ENCODE measurements at regions not wholly inside any gene's neighbourhood (a gene's known extent, or its start where the extent isn't known, plus 50 kb on each side); places are given as distances from the start of the nearest gene placed in this dataset.
"Not testable (repeated sequence)": the region's sequence is repeated elsewhere in the genome, so short reads cannot be mapped to it uniquely, and the experiment has no call there.

DNA sequence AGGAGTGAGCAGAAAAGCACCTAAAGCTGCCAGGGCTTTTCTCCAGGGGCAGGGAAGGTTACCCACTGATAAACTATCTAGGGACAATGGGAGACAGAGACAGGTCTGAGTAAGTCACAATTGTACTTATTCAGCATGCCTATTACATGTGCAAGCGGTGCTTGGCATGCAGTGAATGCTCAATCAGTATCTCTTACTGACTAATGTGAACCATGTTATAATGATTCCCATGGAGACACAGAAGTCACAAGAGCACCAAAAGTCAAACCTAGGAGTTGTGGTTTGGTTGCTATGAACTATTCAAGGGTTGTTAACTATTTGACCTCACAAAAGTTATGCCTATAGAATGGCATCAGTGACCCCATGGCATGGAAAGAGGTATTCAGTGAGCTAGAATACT is 50.0 kb upstream of the RASGRP1 start:
- no peak for DNase-seq (ENCODE audit: low read depth in 2 of 2)

DNA sequence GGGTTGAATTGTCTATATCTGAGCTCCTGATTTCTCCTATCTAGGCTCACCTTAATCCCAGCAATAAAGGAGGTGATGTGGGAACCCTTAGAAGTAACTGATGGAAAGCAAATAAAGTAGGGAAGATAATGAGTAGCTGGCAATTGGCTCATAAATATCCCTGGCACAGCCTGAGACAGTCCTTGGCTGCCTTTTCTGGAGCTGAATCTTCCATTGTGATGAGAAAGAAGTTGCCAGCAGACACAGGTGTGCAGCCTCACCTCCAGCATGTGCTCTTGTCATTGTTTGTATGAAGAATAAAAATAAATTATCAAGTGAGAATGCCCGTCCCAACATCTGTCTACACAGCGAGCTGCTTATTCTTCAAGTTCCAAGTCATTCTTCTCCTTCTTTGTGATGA is 53.2 kb upstream of the RASGRP1 start:
- DNase-seq (ENCODE audit: low read depth in 2 of 2), result no peak

DNA sequence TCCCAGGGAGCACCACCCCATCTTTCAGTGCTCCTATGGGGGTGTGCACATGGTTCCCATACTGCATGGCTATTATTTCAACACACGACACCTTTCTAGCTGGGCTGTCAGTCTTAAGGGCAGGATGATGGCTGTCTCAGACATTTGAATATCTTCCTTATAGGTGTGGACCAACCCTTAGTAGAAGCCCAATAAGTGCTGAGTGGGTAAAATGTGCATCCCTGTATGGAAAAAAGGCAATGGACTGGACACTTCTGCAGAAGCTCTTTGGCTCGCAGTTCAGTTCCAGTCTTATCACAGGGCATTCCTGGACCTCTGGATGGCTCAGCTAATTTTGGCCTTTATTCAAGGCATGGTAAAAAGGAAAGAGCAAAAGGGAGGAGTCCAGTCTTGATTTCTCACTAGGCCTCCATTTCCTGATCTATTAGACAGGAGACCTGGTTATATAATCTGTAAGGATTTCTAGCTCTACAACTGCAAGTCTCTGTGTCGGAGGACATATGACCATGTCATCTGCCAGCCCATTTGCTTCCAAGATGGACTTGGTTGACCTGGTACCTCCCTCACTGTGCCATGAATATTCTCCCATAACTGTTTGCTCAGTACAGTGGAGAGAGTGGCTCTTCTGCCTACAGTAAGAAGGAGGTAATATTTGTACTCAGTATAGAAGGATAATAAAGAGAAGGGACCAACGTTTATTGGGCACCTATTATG is 53.8 kb upstream of the RASGRP1 start:
- no peak for DNase-seq (ENCODE audit: low read depth in 2 of 2)

DNA sequence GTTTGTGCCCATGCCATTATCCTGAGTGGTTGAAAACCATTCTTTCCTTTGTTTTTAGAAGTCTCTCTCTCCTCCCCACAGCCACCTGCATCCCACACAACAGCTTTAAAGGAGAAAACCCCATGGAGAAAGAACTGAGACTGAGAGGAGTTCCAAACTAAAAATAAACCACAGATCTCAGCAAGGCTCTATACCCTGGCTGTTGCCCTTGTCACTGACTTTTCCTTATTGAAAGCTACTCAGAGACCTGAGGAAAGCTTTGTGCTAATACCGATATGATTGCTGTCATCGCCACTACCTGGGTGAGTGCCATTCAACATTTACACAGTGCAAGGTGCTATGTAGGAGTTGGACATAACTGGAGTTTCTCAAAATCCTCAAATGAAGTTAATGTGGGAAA is 55.5 kb upstream of the RASGRP1 start:
- DNase-seq (ENCODE audit: low read depth in 2 of 2), result no peak

DNA sequence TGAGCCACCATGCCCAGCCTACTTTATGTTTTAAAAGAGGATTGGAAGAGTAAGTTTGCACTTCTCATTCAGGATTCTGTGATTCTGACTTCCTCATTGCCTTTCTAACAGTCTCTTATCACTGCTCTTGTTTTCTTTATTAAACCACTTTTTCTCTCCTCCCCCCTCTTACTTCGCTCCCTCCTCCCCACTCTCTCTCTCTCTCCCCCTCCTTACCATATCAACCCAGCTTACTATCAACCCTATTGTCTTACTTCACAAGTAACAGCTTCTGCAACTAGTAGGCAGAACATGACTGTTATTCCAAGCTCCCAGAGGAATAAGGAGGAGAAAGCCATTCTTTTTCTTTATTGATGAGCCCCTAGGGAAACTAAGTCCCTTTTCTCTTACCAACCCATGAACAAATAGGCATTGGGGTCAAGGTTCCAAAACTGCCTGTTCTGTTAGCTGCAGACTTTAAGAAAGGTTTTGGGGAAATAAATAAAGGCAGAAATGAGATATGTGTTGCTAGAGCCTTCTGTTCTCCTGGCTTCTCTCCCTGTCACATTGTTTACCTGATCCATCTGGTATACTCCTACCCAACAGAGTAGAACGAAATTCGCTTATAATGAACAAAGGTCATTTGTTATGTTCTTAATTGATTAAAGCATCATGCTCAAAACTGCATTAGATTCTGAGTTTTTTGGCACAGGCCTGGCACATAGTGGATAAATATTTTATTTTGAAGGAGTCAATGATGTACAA is 56.4 kb upstream of the RASGRP1 start:
- no peak for DNase-seq (ENCODE audit: low read depth in 2 of 2)

DNA sequence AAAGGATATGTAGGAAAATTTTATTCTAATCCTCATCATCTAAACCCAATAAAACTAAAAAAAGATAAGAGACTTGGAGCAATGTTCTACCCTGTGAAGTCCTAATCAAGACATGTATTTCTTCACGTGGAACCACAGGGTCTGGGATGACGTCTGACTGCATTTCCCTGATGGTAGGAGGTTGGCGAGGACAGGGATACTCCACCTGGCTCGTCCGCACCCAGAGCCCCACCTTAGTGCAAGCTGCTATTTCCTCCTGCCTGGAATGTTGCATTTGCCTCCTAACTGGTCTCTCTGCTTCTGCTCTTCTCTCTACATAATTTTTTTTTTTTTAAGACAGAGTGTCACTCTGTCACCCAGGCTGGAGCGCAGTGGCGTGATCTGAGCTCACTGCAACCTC is 57.7 kb upstream of the RASGRP1 start:
- DNase-seq (ENCODE audit: low read depth in 2 of 2), result no peak

DNA sequence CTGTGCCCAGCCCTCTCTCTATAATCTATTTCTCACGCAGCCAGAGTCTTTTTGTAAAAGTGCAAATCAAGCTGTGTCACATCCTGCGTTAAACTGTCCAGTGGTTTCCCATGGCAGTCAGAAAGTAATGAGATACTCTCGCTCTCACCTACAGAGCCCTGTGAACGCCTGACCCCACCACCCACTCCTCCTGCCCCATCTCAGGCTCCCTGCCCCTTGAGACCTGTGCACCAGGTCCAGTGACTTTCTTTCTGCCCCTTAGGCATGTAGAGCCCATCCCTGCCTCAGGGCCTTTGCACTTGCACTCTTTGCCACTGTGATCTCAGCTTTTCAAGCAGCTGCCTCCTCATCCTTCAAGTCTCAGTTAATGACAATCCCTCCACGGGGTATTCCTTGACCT is 58.3 kb upstream of the RASGRP1 start:
- DNase-seq (ENCODE audit: low read depth in 2 of 2), result no peak

DNA sequence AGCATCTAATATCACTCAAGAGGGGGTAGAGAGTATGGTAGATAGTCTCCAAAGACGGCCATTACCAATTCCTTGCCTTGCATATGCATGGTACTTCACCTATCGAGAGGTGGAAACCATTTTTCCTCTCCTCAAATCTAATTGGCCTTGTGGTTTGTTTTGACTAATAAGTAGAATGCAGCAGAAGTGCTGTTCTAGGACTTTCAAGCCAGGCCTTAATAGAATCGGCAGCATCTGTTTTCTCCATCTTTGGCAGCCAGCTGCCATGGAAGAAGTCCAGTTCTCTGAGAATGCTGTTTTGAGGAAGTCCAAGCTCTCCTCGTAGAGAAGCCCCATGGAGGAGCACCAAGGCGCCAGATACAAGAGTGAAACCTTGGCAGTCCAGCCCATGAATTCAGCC is 59.1 kb upstream of the RASGRP1 start:
- no peak for DNase-seq (ENCODE audit: low read depth in 2 of 2)

DNA sequence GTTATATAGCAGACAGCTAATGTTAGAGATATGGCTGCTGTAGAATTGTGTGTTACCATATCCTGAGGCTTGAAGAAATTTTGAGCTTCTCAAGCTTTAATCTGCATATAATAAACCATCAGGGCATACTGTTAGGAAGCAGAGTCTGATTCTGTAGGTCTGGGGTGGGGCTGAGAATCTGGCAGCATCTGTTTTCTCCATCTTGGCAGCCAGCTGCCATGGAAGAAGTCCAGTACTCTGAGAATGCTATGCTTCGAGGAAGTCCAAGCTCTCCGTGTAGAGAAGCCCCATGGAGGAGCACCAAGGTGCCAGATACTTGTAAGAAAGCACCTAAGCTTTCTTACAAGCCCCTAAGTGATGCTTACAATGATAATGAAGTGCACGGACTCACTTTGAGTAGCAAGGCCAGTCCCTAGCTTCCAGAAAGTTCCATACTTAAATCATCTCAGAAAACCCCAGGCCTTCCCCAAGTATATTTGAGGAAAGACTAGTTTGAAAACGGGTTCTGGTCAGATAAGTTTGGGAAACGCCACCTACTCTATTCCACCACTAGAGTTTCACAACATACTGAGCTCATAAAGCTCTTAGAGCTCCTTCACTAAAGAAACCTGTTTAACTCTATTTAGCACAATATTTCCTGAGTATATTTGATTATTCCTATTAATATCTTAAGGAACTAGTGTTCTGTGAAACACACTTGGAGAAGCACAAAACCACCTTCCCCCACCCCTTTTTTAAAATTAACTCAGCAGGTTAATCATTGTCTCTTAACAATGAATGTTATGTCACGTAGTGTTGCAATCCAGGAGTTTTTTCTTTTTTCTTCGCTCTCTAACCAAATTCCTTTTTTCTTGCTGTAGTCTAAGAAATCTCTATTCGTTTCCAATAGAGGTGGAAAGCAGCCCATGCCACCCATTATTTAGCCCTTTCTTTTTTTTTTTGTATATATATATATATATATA is 59.9 kb upstream of the RASGRP1 start:
- no peak for DNase-seq (ENCODE audit: low read depth in 2 of 2)

DNA sequence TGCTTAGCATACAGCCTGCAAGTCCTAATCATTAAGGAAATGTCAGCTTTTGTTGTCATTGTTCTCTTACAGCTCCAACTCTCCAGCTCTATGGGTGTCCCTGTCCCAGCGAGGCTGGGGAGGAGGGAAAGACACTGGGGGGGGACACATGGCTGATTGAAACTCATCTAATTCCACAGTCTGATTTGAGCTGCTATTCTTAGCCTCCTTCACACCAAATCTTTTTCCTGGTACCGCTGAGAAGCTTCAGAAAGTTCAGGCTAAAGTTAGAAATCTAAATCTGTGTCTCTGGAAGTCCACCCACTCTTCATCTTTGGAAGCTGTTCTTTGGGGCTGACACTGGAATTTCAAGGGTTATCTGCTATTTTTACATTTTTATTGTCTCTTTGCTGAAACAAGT is 61.3 kb upstream of the RASGRP1 start:
- DNase-seq (ENCODE audit: low read depth in 2 of 2), result no peak

DNA sequence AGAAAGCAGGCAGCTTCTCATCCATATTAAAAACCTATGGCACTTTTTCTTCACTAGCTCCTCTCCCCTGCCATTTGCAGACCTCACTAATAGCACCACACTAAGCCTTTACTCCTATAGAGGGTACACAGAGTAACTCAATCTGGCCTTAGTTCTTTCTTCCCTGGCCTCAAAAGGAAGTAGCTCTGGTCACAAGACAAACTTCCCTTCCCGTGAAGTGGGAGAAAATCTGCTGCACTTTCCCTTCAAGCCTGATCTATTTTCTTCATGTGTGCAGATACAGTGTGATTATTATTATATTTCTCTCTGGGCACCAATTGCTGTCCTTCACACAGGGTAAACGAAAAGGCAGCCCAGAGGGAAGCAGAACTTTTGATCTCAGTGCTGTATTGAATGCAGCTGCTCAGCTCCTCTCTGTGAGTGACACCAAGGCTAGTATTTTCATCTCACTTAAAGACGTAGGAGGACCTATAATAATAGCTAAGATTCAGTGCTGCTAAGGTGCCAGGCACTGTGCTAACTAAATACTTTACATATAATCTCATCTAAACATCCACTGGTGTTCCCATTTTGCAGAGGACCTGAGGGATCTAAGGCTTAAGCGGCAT is 61.9 kb upstream of the RASGRP1 start:
- DNase-seq (ENCODE audit: low read depth in 2 of 2), result no peak

DNA sequence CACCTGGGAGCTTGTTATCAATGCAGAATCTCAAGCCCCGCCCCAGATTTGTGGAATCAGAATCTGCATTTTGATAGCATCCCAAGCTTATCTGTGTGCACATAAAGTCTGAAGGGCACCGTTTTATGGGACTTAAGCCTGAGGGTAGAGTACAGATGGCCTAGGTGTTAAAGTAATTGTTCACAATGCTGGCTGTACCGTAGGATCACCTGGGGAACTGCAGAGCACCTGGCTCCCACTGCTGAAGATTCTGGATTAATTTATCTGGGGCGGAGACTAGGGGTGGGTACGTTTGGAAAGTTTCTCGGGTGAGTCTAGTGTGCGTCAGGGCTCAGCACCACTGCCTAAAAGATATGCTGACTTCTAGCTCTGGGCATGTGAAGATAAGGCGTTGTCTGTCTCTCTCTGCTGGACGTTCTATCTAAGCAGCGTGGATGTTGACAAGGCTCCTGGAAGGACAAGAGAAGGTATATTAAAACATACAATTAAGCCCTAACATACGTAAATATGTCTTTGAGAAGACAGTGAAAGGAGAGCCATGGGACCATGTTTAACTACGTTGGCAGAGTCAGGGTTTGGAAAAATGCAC is 63.2 kb upstream of the RASGRP1 start:
- no peak for DNase-seq (ENCODE audit: low read depth in 2 of 2)

DNA sequence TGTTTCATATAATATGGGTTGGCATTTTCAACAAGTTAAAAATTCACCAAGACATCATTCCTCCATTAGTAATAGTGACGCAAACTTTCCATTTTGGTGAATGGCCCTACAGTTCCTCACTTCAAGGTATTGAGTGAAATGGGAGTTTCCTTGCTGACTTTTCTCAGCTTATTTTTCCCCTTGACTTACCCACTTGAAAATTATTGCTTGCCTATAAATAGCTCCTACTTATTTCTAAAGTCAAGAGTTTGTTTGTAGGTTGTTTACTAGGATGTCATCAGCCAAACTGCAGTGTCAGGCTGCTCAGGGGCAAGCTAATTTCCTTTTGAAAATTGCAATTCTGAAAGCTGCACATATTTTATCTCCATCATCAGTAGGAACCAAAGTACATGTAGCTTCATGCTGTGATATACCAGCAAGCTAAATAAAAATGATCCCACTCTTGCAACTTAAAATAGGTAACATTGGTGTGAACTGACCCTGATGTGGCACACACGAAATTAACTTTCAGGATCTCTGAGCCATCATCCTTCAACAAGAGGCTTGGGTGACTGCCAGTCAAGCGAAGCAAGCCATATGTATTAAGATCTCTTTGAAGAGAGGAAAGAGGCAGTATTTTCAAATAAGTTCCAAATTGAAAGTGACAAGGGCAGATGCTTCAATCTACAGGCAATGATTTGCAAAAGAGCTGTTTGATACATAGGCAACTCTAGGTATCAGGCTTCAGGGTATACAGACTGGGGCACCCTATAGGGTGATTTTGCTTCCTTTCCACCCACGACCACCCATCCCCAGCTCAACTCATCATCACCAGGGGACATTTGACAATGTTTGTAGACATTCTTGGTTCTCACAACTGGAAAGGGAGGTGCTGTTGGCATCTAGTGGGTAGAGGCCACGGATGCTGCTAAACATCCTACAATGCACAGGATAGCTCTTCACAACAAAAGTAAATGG is 66.8 kb upstream of the RASGRP1 start:
- no peak for DNase-seq (ENCODE audit: low read depth in 2 of 2)

DNA sequence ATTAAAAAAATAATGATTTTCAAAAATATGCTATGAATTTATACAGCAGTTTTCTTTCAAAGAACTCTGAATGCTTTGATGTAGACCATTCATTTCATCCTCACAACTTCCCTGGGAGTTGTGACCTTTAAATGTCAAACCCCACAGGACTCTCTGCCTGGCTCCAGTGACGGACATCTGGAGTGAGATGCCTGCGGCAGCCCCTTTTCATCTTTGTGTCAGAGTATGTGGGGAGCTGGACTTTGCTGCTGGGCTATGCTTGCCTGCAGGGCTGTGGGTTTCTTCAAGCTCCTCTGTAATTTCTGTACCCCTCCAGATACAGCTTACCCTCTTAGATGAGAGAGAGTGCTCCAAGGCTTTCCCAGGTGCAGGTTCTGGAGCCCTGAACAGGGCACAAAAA is 70.6 kb upstream of the RASGRP1 start:
- no peak for DNase-seq (ENCODE audit: low read depth in 2 of 2)

DNA sequence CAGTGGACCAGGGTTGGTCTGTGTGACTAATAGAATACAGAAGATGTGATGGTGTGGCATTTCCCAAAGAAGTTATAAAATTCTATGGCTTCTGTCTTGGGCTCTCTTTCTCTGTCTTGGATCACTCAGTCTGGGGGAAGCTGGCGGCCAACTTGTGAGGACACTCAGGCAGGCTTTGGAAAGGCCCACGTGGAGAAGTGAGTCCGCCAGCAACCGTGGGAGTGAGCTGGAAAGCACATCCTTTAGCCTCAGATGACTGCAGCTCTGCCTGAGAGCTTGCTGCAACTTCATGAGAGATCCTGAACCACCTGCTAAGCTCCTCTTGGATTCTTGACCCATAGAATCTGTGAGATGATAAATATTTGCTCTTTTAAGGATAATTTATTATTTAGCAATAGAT is 72.0 kb upstream of the RASGRP1 start:
- DNase-seq (ENCODE audit: low read depth in 2 of 2), result no peak

DNA sequence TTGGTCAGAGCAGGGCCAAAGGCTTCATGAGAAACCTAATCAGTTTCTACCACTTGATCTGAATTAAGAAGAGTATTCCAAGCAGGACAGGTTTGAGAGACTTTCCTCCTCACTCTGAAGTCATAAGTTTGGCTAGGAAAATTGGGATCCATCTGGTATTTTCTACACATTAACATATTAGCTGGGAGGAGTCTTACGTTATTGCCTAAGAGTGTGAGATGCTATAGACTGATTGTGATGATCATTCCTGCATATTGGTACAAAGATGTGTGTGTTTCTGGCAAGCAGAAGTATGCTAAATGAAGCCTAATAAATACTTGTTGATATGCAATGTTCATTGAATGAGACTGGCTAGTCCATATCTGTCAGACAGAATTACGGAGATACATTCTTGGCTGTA is 73.5 kb upstream of the RASGRP1 start:
- no peak for DNase-seq (ENCODE audit: low read depth in 2 of 2)

DNA sequence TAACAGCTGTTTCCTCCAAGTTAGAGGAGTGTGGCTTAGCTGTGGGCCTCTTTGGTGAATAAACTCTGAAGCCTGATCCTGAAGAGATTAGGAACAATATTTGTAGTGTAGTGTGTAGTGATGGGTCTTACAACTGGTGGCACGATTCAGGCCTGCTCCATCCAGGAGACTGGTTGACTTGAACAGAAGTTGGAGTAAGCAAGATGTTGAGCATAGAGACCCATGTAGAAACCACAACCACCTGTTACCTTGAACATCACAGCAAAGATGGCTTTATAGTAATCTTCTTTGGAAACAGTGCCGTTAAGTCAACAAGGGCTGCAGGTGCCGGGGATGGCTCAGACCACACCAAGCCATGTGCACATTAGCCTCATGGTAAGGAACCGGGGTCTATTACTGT is 74.2 kb upstream of the RASGRP1 start:
- no peak for DNase-seq (ENCODE audit: low read depth in 2 of 2)

DNA sequence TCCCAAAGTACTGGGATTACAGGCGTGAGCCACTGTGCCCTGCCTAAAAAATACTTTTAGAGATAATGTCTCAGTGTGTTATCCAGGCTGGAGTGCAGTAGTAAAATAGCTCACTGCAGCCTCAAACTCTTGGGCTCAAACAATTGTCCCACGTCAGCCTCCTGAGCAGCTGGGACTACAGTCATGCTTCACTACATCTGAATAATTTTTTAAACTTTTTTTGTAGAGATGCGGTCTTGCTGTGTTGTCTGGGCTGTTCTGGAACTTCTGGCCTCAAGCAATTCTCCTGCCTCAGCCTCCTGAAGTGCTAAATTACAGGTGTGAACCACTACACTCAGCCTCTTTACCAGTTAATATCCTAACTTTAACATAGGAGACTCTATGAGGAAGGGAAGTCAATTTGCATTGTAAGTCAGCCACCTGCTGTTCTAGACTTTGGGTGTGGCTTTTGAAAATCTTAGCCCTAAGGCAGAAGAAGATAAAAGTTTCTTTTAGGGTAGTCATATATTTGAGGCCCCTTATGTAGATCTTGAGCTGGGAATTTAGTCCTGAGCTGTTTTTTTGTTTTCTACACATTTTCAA is 78.2 kb upstream of the RASGRP1 start:
- DNase-seq (ENCODE audit: low read depth in 2 of 2), result no peak

DNA sequence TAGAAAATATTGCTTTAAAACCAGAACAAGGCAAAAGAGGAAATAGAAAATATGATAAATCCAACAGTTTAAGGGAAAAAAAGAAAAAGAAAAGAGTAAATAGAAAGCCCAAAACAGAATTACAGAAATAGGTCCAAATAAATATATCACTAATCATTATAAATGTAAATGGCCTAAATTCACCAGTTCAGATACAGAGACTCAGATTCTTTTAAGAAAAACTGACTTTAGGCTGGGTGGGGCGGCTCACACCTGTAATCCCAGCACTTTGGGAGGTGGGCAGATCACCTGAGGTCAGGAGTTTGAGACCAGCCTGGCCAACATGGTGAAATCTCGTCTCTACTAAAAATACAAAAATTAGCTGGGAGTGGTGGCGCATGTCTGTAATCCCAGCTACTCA is 79.7 kb upstream of the RASGRP1 start:
- not testable (repeated sequence) for DNase-seq (ENCODE audit: low read depth in 2 of 2)

DNA sequence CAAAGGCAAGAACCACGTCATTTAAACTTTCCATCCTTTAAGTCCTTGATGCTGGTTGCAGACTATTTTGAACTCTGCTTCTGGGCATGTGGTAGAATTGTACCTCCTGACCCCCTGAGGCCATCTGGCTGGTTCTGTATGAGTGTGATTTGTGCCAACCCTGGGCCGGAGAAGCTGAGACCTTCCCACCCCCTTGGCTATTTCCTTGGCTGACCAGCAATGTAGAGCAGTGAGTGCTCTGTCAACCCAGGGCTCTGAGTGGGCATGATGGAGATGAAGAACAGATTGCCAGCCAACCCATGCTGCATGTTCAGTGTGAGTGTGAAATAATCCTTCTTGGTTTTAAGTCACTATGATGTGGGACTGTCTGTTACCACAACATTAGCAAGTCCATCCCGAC is 82.1 kb upstream of the RASGRP1 start:
- DNase-seq (ENCODE audit: low read depth in 2 of 2), result no peak

All from stimulated activated CD8-positive, alpha-beta memory T cell treated with anti-CD3 and anti-CD28 coated beads, Interleukin-2, amount 100 ng/mL, for 1 hour (primary cell).